ENCODE measurements at regions not wholly inside any gene's neighbourhood (a gene's known extent, or its start where the extent isn't known, plus 50 kb on each side); places are given as distances from the start of the nearest gene placed in this dataset.

GRCh38 chr6:48471326-48471725, 360.3 kb upstream of the PTCHD4 start:
- TF ChIP-seq CTCF (IDR thresholded peaks at IDR 0.05; ENCODE audit: low read depth, low read length) (no peak), MAX (IDR thresholded peaks at IDR 0.05; ENCODE audit: low read depth, low read length) (no peak), POLR2A (IDR thresholded peaks at IDR 0.05; ENCODE audit: extremely low read depth, insufficient read length) (no peak), MYC (IDR thresholded peaks at IDR 0.05; ENCODE audit: low read depth, low read length) (no peak)

Data from NB4 (cell line).